ENCODE measurements at regions not wholly inside any gene's neighbourhood (a gene's known extent, or its start where the extent isn't known, plus 50 kb on each side); places are given as distances from the start of the nearest gene placed in this dataset.

- no peak for TF ChIP-seq REST (IDR thresholded peaks at IDR 0.05; ENCODE audit: unreplicated experiment)
- TF ChIP-seq JUNB (IDR thresholded peaks at IDR 0.05; ENCODE audit: unreplicated experiment), result no peak
- no peak for TF ChIP-seq EZH2 (IDR thresholded peaks at IDR 0.05; ENCODE audit: low read depth, unreplicated experiment)
- no peak for TF ChIP-seq CTCF (conservative IDR thresholded peaks at IDR 0.05; ENCODE audit: low read depth in 2 of 2)
- TF ChIP-seq POLR2AphosphoS5 (IDR thresholded peaks at IDR 0.05; ENCODE audit: low read depth), result no peak
- no peak for TF ChIP-seq STAT1 (IDR thresholded peaks at IDR 0.05; ENCODE audit: unreplicated experiment)
- TF ChIP-seq EZH2phosphoT487 (IDR thresholded peaks at IDR 0.05; ENCODE audit: unreplicated experiment), result no peak
- no peak for TF ChIP-seq ETS1 (IDR thresholded peaks at IDR 0.05)
- no peak for TF ChIP-seq CREB1 (CRISPR knock-in tag; IDR thresholded peaks at IDR 0.05; ENCODE audit: low read depth)
- TF ChIP-seq ZNF114 (CRISPR knock-in tag; IDR thresholded peaks at IDR 0.05), result no peak
- TF ChIP-seq NANOG (IDR thresholded peaks at IDR 0.05; ENCODE audit: borderline replicate concordance), result no peak
- no peak for TF ChIP-seq ZNF331 (CRISPR knock-in tag; IDR thresholded peaks at IDR 0.05; ENCODE audit: low read depth)
These were observed 428.9 kb upstream of the NETO1 start for GRCh38 chr18:73296686-73297085.

Data from GM23338 (cell line).